ENCODE measurements at regions not wholly inside any gene's neighbourhood (a gene's known extent, or its start where the extent isn't known, plus 50 kb on each side); places are given as distances from the start of the nearest gene placed in this dataset.

GRCh38 chr10:58965855-58966254 lies 210.6 kb upstream of the PHYHIPL start:
- Mint-ChIP-seq H3K4me3 (no peak overlapping the region), H3K9me3 (peaks cover 0 to 4% (median 0%) of the 10 kb centered on the region in 7 donors), H3K27ac (no peak overlapping the region), H3K27me3 (peaks cover 7 to 14% (median 11%) of the 10 kb centered on the region in 3 donors), H3K4me1 (no peaks in the 10 kb centered on the region), H3K36me3 (no peaks in the 10 kb centered on the region)
- DNase-seq (no peak), ATAC-seq (ENCODE audit: low read depth in 2 of 2) (no peak)

GRCh38 chr10:58967551-58968388 lies 208.7 kb upstream of the PHYHIPL start:
- DNase-seq (no peak), ATAC-seq (ENCODE audit: low read depth in 2 of 2) (no peak)
- H3K9me3 Mint-ChIP-seq: peaks cover 0 to 4% (median 0%) of the 10 kb centered on the region in 7 donors
- peaks cover 5 to 11% (median 7%) of the 10 kb centered on the region in 3 donors for H3K27me3 Mint-ChIP-seq
- no peaks in the 10 kb centered on the region for H3K36me3 Mint-ChIP-seq
- no peak overlapping the region for H3K4me3 Mint-ChIP-seq
- no peak overlapping the region for H3K27ac Mint-ChIP-seq
- H3K4me1 Mint-ChIP-seq: no peaks in the 10 kb centered on the region

DNA sequence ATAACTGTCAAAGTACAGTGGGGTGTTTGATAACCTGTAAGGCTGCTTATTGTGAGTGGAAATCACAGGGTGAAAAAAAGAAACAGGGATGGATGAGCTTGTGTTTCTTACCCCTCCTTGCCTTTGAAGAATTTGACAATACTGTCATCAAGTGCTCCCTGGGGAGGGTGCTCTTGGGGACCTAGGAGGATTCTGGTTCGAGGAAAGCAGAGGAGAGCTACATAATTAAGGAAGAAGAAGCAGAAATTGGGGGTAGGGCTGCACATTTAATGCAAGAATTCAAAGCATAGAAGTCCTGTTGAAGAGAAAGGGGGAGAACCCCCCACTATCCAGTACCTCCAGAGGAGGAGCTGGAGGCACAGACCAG lies 208.1 kb upstream of the PHYHIPL start:
- Mint-ChIP-seq H3K4me3 (peak overlapping the region in 1 of 8 donors; percentile 58), H3K27ac (no peak overlapping the region), H3K9me3 (peaks cover 0 to 4% (median 0%) of the 10 kb centered on the region in 7 donors), H3K27me3 (peaks cover 5 to 16% (median 7%) of the 10 kb centered on the region in 3 donors), H3K4me1 (no peaks in the 10 kb centered on the region), H3K36me3 (no peaks in the 10 kb centered on the region)
- ATAC-seq (ENCODE audit: low read depth in 2 of 2) (no peak), DNase-seq (no peak)

DNA sequence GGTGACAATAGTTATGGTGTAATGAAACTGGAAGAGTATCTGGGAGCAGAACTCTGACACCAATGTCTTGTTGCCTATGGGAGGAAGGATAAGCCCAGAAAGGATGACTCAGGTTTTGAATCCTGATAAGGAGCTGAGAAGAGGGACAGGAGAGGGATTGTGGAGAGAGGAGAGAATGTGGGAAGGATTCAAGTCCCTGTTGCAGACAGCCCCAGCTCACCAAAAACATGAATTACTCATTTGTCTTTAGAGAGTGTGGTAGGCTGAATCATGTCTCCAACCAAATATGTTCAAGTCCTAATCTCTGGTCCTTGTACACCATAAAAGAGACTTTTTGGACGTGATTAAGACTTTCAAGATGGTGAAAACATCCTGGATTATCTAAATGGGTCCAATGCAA lies 206.9 kb upstream of the PHYHIPL start:
- Mint-ChIP-seq H3K27me3 (peaks cover 5 to 14% (median 7%) of the 10 kb centered on the region in 3 donors), H3K27ac (peak overlapping the region in 1 of 6 donors; percentile 77), H3K36me3 (no peaks in the 10 kb centered on the region), H3K4me1 (no peaks in the 10 kb centered on the region), H3K4me3 (no peak overlapping the region), H3K9me3 (peaks cover 0 to 4% (median 0%) of the 10 kb centered on the region in 7 donors)
- DNase-seq (no peak), ATAC-seq (ENCODE audit: low read depth in 2 of 2) (no peak)

DNA sequence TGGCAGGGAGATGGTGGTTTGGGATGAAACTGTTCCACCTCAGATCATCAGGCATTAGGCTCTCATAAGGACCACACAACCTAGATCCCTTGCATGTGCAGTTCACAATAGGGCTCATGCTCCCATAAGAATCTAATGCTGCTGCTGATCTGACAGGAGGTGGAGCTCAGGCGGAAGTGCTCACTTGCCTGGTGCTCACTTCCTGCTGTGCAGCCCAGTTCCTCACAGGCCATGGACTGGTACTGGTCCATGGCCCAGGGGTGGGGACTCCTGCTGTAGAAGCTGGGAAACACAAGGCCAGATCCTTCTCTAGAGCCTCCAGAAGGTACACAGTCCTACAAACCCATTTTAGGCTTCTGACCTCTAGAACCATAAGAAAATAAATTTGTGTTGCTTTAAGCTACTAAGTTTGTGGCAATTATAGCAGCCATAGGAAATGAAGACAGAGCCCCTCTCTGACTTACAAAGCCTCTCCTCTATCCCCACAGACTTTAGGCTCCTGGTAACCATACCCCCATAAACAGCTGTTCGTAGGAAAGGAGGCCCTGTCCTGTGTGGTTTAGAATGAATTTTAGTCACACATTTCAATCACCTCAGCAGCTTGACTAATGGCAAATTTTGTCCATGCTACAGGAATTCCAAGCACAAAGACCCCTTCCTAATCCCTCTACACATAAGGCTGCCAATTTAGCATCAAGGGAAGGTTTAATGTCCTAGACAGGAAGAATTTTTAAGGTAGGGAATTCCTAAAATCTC lies 206.1 kb upstream of the PHYHIPL start:
- no peaks in the 10 kb centered on the region for H3K36me3 Mint-ChIP-seq
- no peaks in the 10 kb centered on the region for H3K4me1 Mint-ChIP-seq
- H3K27ac Mint-ChIP-seq: no peak overlapping the region
- peaks cover 0 to 4% (median 0%) of the 10 kb centered on the region in 7 donors for H3K9me3 Mint-ChIP-seq
- H3K27me3 Mint-ChIP-seq: peaks cover 5 to 14% (median 7%) of the 10 kb centered on the region in 3 donors
- no peak for ATAC-seq (ENCODE audit: low read depth in 2 of 2)
- DNase-seq: no peak
- H3K4me3 Mint-ChIP-seq: no peak overlapping the region

DNA sequence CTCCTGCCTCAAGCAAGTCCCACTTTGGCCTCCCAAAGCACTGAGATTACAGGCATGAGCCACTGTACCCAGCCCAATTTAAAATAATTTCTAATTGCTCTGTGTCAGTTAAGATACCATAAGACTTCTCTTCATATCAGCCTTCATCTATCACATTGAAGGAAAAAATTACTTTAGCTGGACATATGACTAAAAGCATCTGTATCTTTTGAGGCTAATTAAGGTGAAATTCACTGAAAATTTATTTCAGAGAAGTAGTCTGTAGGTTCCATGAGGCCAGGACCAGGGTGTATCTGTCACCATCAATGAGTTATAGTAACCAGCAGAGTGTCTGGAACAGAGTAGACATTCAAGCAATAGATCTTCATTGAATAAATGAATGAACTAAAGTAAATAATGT lies 205.2 kb upstream of the PHYHIPL start:
- Mint-ChIP-seq H3K27ac (no peak overlapping the region), H3K9me3 (peaks cover 0 to 4% (median 0%) of the 10 kb centered on the region in 7 donors), H3K36me3 (no peaks in the 10 kb centered on the region), H3K27me3 (peaks cover 5 to 14% (median 7%) of the 10 kb centered on the region in 3 donors), H3K4me1 (no peaks in the 10 kb centered on the region), H3K4me3 (no peak overlapping the region)
- ATAC-seq (ENCODE audit: low read depth in 2 of 2) (no peak), DNase-seq (no peak)

DNA sequence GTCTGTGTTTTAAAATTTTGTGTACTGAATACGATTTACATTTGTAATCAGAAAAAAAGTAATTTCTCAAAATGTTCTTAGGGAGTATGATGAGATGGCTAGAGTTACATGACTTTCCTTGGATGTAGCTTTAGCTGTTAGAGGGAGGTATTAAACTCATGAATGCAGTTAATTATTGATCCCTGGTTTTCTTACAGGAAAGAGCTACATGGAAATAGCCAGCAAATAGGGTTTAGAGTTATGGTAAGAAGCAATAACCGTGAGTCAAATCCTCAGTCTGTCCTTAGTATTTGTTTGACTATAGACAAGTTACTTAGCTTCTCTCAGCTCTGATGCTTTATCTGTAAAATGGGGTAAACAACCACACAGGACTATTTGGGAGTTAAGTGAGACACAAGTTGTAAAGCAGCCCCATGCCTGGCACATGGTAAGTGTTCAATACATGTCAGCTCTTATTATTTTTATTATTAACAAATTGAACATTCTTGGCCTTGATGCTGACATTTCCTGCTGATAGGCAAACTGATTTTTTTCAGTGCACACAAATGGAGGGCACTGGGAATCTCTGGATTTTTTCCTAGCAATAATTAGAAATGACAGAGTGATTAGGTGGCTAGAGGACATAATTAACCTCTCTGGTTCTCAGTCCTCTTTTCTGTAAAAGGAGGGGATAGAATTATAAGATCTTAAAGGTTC lies 204.5 kb upstream of the PHYHIPL start:
- H3K4me1 Mint-ChIP-seq: no peaks in the 10 kb centered on the region
- no peak overlapping the region for H3K27ac Mint-ChIP-seq
- H3K9me3 Mint-ChIP-seq: peaks cover 0 to 4% (median 0%) of the 10 kb centered on the region in 7 donors
- no peak for DNase-seq
- H3K27me3 Mint-ChIP-seq: peaks cover 5 to 14% (median 7%) of the 10 kb centered on the region in 3 donors
- no peak for ATAC-seq (ENCODE audit: low read depth in 2 of 2)
- H3K36me3 Mint-ChIP-seq: no peaks in the 10 kb centered on the region
- no peak overlapping the region for H3K4me3 Mint-ChIP-seq

DNA sequence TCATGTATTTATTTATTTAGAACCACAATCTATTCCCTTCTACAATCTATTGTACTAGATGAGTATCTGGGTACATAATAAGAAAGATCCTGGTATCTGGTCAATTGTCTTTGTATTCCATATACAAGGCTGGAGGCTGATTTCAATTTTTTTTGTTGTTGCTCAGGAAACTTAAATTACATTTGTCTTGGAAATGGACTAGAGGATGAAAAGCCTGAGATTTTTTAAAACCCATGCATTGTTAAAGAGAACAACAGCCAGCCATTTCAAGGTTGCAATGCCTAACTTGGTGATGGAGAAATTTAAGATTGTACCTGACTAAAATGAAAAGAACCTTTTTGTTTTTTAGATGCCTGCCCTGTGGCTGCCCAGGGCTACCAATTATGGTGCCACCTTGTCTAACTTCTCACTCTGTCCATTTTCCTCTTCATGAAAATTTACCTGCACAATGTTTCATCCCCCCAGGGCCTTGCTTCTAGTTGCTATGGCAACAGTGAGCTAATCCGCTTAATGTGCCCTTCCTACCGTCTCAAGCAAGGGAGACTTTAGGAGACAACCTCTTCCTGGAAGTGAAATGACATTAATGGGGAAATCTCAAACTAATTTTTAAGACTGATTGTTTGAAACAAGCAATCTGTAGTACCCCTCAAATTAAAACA lies 203.7 kb upstream of the PHYHIPL start:
- H3K27ac Mint-ChIP-seq: no peak overlapping the region
- H3K27me3 Mint-ChIP-seq: peaks cover 2 to 15% (median 5%) of the 10 kb centered on the region in 3 donors
- no peaks in the 10 kb centered on the region for H3K4me1 Mint-ChIP-seq
- DNase-seq (no peak), ATAC-seq (ENCODE audit: low read depth in 2 of 2) (no peak)
- peaks cover 0 to 4% (median 0%) of the 10 kb centered on the region in 7 donors for H3K9me3 Mint-ChIP-seq
- no peak overlapping the region for H3K4me3 Mint-ChIP-seq
- no peaks in the 10 kb centered on the region for H3K36me3 Mint-ChIP-seq

DNA sequence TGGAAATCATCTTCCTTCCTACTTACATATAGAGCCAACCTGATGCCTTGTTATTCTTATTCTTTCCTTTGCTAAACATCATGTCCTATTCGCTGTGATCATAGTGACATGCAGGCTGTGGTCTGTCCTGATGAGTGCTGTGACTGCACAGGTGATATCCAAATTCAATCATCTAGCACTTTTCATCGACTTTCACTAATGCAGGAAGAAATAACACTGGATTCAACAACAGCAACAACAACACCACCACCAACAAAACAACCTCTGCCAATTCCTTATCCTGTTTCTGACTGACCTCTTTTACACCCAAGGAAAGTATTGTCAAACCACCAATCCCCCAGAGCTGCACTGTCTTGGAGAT lies 203.2 kb upstream of the PHYHIPL start:
- H3K36me3 Mint-ChIP-seq: no peaks in the 10 kb centered on the region
- peaks cover 0 to 4% (median 0%) of the 10 kb centered on the region in 7 donors for H3K9me3 Mint-ChIP-seq
- DNase-seq: no peak
- peaks cover 0 to 20% (median 5%) of the 10 kb centered on the region in 3 donors for H3K27me3 Mint-ChIP-seq
- ATAC-seq (ENCODE audit: low read depth in 2 of 2): no peak
- no peaks in the 10 kb centered on the region for H3K4me1 Mint-ChIP-seq
- H3K27ac Mint-ChIP-seq: no peak overlapping the region
- H3K4me3 Mint-ChIP-seq: no peak overlapping the region

DNA sequence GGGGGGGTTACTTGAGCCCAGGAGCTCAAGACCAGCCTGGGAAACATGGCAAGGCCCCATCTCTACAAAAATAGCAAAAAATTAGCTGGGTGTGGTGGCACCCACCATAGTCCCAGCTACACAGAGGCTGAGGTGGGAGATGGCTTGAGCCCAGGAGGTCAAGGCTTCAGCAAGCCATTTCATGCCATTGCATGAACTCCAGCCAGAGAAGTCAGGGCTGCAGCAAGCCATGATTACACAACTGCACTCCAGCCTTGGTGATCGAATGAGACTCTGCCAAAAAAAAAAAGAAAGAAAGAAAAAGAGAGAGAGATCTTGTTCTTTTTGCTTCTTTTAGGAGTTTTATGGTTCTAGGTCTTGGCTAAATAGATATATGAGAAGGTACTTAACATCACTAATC lies 200.2 kb upstream of the PHYHIPL start:
- no peak for DNase-seq
- ATAC-seq (ENCODE audit: low read depth in 2 of 2): no peak
- H3K36me3 Mint-ChIP-seq: no peaks in the 10 kb centered on the region
- H3K27ac Mint-ChIP-seq: no peak overlapping the region
- H3K4me1 Mint-ChIP-seq: no peaks in the 10 kb centered on the region
- H3K4me3 Mint-ChIP-seq: no peak overlapping the region
- H3K9me3 Mint-ChIP-seq: peaks cover 0 to 2% (median 0%) of the 10 kb centered on the region in 7 donors
- H3K27me3 Mint-ChIP-seq: peaks cover 0 to 13% (median 0%) of the 10 kb centered on the region in 3 donors

GRCh38 chr10:58979711-58980110 lies 196.7 kb upstream of the PHYHIPL start:
- DNase-seq: no peak
- H3K4me1 Mint-ChIP-seq: no peaks in the 10 kb centered on the region
- H3K27ac Mint-ChIP-seq: no peak overlapping the region
- H3K9me3 Mint-ChIP-seq: peaks cover 0 to 2% (median 0%) of the 10 kb centered on the region in 7 donors
- H3K4me3 Mint-ChIP-seq: no peak overlapping the region
- H3K36me3 Mint-ChIP-seq: no peaks in the 10 kb centered on the region
- peaks cover 0 to 6% (median 6%) of the 10 kb centered on the region in 3 donors for H3K27me3 Mint-ChIP-seq
- ATAC-seq (ENCODE audit: low read depth in 2 of 2): no peak

DNA sequence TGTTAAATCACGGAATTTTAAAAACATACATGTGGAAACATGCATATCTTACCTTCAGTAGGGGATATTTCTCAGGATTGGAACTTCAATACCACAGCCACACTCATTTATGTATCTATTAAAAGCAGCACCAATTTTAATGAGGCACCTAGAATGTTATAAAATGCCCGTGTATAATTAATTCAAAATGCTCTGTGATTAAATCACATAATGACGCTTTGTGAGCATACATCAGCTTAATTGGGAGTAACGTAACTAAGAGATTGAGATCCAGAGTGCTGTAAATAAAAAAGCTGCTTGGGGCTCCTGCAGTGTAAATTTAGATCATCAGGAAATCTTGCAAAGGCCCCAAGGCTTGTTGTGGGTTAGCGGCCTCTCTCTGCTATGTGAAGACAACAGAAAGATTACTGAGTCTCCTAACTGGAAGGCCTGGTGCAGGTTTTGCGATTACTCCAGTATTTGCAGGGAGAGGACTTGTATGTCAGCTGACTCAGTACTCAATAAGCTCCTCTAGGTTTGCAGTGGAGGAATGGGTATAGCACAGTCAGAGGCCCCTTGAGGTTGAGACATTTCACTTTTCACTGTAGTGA lies 195.5 kb upstream of the PHYHIPL start:
- Mint-ChIP-seq H3K9me3 (peaks cover 0 to 2% (median 0%) of the 10 kb centered on the region in 7 donors), H3K27ac (no peak overlapping the region)
- no peak for DNase-seq

DNA sequence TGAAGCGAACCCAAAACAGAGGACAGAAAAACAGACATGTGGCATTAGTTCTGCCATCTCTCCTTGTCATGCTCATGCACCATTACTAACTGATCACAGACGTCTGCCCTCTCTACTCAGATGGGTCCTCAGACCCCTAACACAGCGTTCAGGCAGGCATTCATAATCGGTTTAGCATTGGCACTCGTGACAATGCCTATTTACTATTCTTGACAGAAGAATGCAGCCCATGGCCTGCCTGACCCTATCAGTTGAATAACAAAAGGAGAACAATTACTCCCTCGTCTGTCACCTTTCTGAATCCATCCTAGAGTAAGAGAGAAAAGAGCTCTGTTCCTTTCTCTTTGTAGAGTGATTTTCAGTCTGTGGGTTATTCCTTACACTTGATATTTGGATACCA lies 194.6 kb upstream of the PHYHIPL start:
- DNase-seq (no peak), ATAC-seq (ENCODE audit: low read depth in 2 of 2) (no peak)
- Mint-ChIP-seq H3K9me3 (peaks cover 0 to 3% (median 0%) of the 10 kb centered on the region in 7 donors), H3K36me3 (no peaks in the 10 kb centered on the region), H3K4me1 (no peaks in the 10 kb centered on the region), H3K27me3 (peaks cover 0 to 6% (median 6%) of the 10 kb centered on the region in 3 donors), H3K27ac (no peak overlapping the region), H3K4me3 (no peak overlapping the region)

More for the DNA sequence above, 195.5 kb upstream of the PHYHIPL start:
- H3K36me3 Mint-ChIP-seq: no peaks in the 10 kb centered on the region
- no peak overlapping the region for H3K4me3 Mint-ChIP-seq
- H3K27me3 Mint-ChIP-seq: peaks cover 0 to 6% (median 6%) of the 10 kb centered on the region in 3 donors
- no peak for ATAC-seq (ENCODE audit: low read depth in 2 of 2)
- H3K4me1 Mint-ChIP-seq: no peaks in the 10 kb centered on the region
